Testis (tissue), 2 donors: ENCODE measurements at regions not wholly inside any gene's neighbourhood (a gene's known extent, or its start where the extent isn't known, plus 50 kb on each side); places are given as distances from the start of the nearest gene placed in this dataset.

ENCODE experiments used
- DNase-seq: peaks from one replicate; pipeline ENCODE4 v3.0.0-alpha.2; 2019
- H3K27ac ChIP-seq, 2 donors: fragments of 200-600 bp; sonication (generic); one replicate each; pipeline ENCODE4 v1.5.1; 2019
- H3K27me3 ChIP-seq: fragments of 200-600 bp; sonication (generic); one replicate; pipeline ENCODE4 v1.5.1; 2019
- H3K36me3 ChIP-seq: fragments of 200-600 bp; sonication (generic); one replicate; pipeline ENCODE4 v1.5.1; 2017; ENCODE audit warnings: low read depth; ENCODE audit errors: missing control alignments
- H3K4me1 ChIP-seq: fragments of 200-600 bp; sonication (generic); one replicate; pipeline ENCODE4 v1.5.1; 2019
- H3K4me3 ChIP-seq, 2 donors: fragments of 200-600 bp; sonication (generic); one replicate each; pipeline ENCODE4 v1.5.1; 2017 to 2019
- H3K9me3 ChIP-seq: fragments of 200-600 bp; sonication (generic); one replicate; pipeline ENCODE4 v1.5.1; 2017
- POLR2A ChIP-seq: fragments of 450-650 bp; IDR thresholded peaks from one replicate; pipeline ENCODE4 v1.6.1; 2017; ENCODE audit warnings: antibody characterized with exemption, mild to moderate bottlenecking, moderate library complexity
- WGBS, 2 donors: methylation state at CpG; one replicate each; pipeline ENCODE4 v1.1.5; 2018; 5-methylcytosine and 5-hydroxymethylcytosine counted together
- intact Hi-C: fragments of 100-400 bp; cut with DNase I; formaldehyde crosslinking; loops from one replicate; pipeline ENCODE4 v1.15.1; 2023; ENCODE audit warnings: low total_unique reads
- TF ChIP-seq, protein P1 (sequence below), 3 experiments: fragments of 450-650 bp in 2 of 3; fragments of 200-600 bp in 1 of 3; sonication (generic) in 1 of 3; IDR thresholded peaks; one replicate each; pipeline ENCODE4 v1.5.1; 2016 to 2019; ENCODE audit warnings: antibody characterized with exemption in 3 of 3, mild to moderate bottlenecking in 2 of 3, moderate library complexity in 1 of 3

DNA sequence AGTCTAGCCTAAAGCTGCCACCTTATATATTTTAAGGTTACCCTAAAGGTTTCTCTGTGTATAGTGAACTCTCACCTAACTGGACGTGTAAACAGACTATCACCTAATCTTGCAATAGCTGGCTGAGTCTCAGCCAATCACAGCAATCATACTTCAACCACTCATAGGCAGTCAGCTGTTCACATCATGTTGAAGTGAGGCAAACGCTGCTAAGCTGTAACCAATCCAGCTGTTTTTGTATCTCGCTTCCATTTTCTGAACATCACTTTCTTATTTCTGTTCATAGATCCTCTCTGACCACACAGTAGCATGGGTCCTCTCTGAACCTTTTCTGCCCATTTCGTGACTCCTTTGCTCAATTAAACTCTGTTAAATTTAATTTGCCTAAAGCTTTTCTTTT lies 468.2 kb upstream of the POU3F3 start:
- intact Hi-C loops, result no loop called here
- H3K27ac ChIP-seq, result no peak overlapping the region
- no peaks in the 10 kb centered on the region for H3K27me3 ChIP-seq
- H3K4me3 ChIP-seq, result no peak overlapping the region
- TF ChIP-seq, protein P1, sequence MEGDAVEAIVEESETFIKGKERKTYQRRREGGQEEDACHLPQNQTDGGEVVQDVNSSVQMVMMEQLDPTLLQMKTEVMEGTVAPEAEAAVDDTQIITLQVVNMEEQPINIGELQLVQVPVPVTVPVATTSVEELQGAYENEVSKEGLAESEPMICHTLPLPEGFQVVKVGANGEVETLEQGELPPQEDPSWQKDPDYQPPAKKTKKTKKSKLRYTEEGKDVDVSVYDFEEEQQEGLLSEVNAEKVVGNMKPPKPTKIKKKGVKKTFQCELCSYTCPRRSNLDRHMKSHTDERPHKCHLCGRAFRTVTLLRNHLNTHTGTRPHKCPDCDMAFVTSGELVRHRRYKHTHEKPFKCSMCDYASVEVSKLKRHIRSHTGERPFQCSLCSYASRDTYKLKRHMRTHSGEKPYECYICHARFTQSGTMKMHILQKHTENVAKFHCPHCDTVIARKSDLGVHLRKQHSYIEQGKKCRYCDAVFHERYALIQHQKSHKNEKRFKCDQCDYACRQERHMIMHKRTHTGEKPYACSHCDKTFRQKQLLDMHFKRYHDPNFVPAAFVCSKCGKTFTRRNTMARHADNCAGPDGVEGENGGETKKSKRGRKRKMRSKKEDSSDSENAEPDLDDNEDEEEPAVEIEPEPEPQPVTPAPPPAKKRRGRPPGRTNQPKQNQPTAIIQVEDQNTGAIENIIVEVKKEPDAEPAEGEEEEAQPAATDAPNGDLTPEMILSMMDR (IDR thresholded peaks at IDR 0.05), result no peak
- TF ChIP-seq POLR2A, result no peak
- no peaks in the 10 kb centered on the region for H3K36me3 ChIP-seq
- H3K4me1 ChIP-seq, result no peaks in the 10 kb centered on the region
- no peaks in the 10 kb centered on the region for H3K9me3 ChIP-seq
- DNase-seq, result no peak
- WGBS, 2 donors, result 78 to 79% methylated on average over 4 of the region's 4 CpGs

GRCh38 chr2:104388296-104388695 lies 465.6 kb upstream of the POU3F3 start:
- H3K9me3 ChIP-seq, result no peaks in the 10 kb centered on the region
- no peak for DNase-seq
- TF ChIP-seq, protein P1 (IDR thresholded peaks at IDR 0.05), result no peak
- TF ChIP-seq POLR2A, result no peak
- no peak overlapping the region for H3K4me3 ChIP-seq
- no peaks in the 10 kb centered on the region for H3K36me3 ChIP-seq
- H3K27me3 ChIP-seq, result no peaks in the 10 kb centered on the region
- intact Hi-C loops, result no loop called here
- 49 to 59% methylated on average over 2 of the region's 2 CpGs for WGBS, 2 donors
- H3K4me1 ChIP-seq, result no peaks in the 10 kb centered on the region
- no peak overlapping the region for H3K27ac ChIP-seq

GRCh38 chr2:104402825-104403224 lies 451.1 kb upstream of the POU3F3 start:
- intact Hi-C loops, result no loop called here
- Histone ChIP-seq H3K9me3 (no peaks in the 10 kb centered on the region), H3K36me3 (no peaks in the 10 kb centered on the region), H3K4me3 (no peak overlapping the region), H3K27ac (no peak overlapping the region), H3K27me3 (no peaks in the 10 kb centered on the region), H3K4me1 (no peaks in the 10 kb centered on the region)
- WGBS, 2 donors, result 92 to 100% methylated on average over 2 to 3 of the region's 3 CpGs
- TF ChIP-seq, protein P1 (IDR thresholded peaks at IDR 0.05), result no peak
- no peak for TF ChIP-seq POLR2A
- no peak for DNase-seq

DNA sequence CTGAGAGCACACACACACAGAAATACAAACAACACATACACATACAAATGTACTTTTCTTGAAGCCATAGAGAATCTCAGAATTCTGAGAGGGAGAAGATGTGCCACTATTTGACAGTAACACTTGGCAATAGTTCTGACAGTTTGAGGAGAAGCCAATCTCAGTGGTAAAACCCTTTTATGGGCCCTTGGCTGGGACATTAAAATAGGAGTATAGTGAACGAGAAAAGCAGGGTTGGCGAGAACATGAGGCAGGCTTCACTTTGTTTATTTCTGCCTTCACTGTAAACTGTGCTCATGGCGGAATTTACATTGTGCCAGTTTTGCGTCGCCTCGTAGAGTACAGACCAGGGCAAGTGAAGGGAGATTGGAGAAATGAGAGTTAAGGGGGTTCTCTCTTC lies 449.4 kb upstream of the POU3F3 start:
- Histone ChIP-seq H3K27me3 (no peaks in the 10 kb centered on the region), H3K36me3 (no peaks in the 10 kb centered on the region), H3K4me3 (no peak overlapping the region), H3K4me1 (no peaks in the 10 kb centered on the region), H3K27ac (no peak overlapping the region), H3K9me3 (no peaks in the 10 kb centered on the region)
- DNase-seq, result no peak
- 81 to 89% methylated on average over 6 of the region's 6 CpGs for WGBS, 2 donors
- TF ChIP-seq, protein P1 (IDR thresholded peaks at IDR 0.05), result no peak
- TF ChIP-seq POLR2A, result no peak
- intact Hi-C loops, result no loop called here

- H3K27ac ChIP-seq, result no peak overlapping the region
- WGBS, 2 donors, result 40 to 63% methylated on average over 8 of the region's 8 CpGs
- TF ChIP-seq POLR2A, result no peak
- TF ChIP-seq, protein P1 (IDR thresholded peaks at IDR 0.05), result no peak
- no peak overlapping the region for H3K4me3 ChIP-seq
- H3K27me3 ChIP-seq, result no peaks in the 10 kb centered on the region
- no peak for DNase-seq
- H3K4me1 ChIP-seq, result no peaks in the 10 kb centered on the region
- H3K9me3 ChIP-seq, result no peaks in the 10 kb centered on the region
- no peaks in the 10 kb centered on the region for H3K36me3 ChIP-seq
- intact Hi-C loops, result no loop called here
Measured at GRCh38 chr2:104405623-104406022, 448.3 kb upstream of the POU3F3 start.
